Upper lobe of left lung (tissue), 4 donors: ENCODE measurements at regions not wholly inside any gene's neighbourhood (a gene's known extent, or its start where the extent isn't known, plus 50 kb on each side); places are given as distances from the start of the nearest gene placed in this dataset.

Source experiments
- CTCF ChIP-seq, 6 experiments: fragments of 450-650 bp in 4 of 6; fragments of 200-600 bp in 2 of 6; sonication (generic) in 2 of 6; IDR thresholded peaks; one replicate each; pipeline ENCODE4 v1.5.1; 2016 to 2019; ENCODE audit warnings: antibody characterized with exemption in 6 of 6
- POLR2A ChIP-seq, 4 donors: fragments of 450-650 bp; IDR thresholded peaks; one replicate each; pipeline ENCODE4 v1.5.1; 2016 to 2017; ENCODE audit warnings: antibody characterized with exemption in 4 of 4, mild to moderate bottlenecking in 2 of 4
- POLR2AphosphoS5 ChIP-seq, 2 donors: sonication (generic); formaldehyde crosslinking; IDR thresholded peaks; one replicate each; pipeline ENCODE4 v1.5.1; 2017; ENCODE audit warnings: antibody characterized with exemption in 2 of 2

- TF ChIP-seq POLR2A (IDR thresholded peaks at IDR 0.05), result no peak
- TF ChIP-seq CTCF (IDR thresholded peaks at IDR 0.05), result no peak
- TF ChIP-seq POLR2AphosphoS5 (IDR thresholded peaks at IDR 0.05), result no peak
These were observed 162.4 kb upstream of the FMR1 start for GRCh38 chrX:147749308-147749707.
